A549 (cell line): ENCODE measurements at regions not wholly inside any gene's neighbourhood (a gene's known extent, or its start where the extent isn't known, plus 50 kb on each side); places are given as distances from the start of the nearest gene placed in this dataset.

ENCODE experiments used
- ATAC-seq, 2 experiments: fragments of 200-7000 bp in 1 of 2; fragments of >200 bp in 1 of 2; cut with Nextera tagmentation in 1 of 2; cut with Tn5 transposase in 1 of 2; 3 replicates each; pipeline versions ENCODE4 v1.8.0 to v1.9.1; 2018 to 2020; ENCODE audit warnings: mild to moderate bottlenecking in 1 of 2, moderate library complexity in 1 of 2
- CTCF ChIA-PET: fragments of 300-600 bp; sonication (Branson Sonifier 250); formaldehyde crosslinking; extraction: SDS; loops from one replicate; lab custom pipeline; 2021; ENCODE audit warnings: antibody characterized with exemption, inconsistent platforms; lab: Yijun Ruan, JAX
- POLR2A ChIA-PET: fragments of 350-600 bp; formaldehyde crosslinking; extraction: SDS; loops from one replicate; lab custom pipeline; 2021; ENCODE audit warnings: antibody characterized with exemption, inconsistent platforms; lab: Yijun Ruan, JAX
- DNase-seq, 2 experiments: peaks; one replicate each; pipeline versions ENCODE4 v3.0.0 to v3.0.0-alpha.2; 2011 to 2016; ENCODE audit warnings: low read depth in 1 of 2, low spot score in 1 of 2
- FAIRE-seq: peaks from 2 replicates; lab custom pipeline; 2011; peaks lifted over from hg19 to GRCh38; lab: Jason Lieb, UNC
- H3K27ac ChIP-seq, 2 experiments: fragments of >200 bp; sonication (Bioruptor Twin); formaldehyde crosslinking; 3 replicates each; pipeline ENCODE4 v1.5.1; 2016 to 2017
- H3K4me1 ChIP-seq: fragments of >200 bp; sonication (Bioruptor Twin); formaldehyde crosslinking; 3 replicates; pipeline ENCODE4 v1.6.1; 2016
- H3K4me2 ChIP-seq: fragments of >200 bp; sonication (Bioruptor Twin); formaldehyde crosslinking; 3 replicates; pipeline ENCODE4 v1.6.1; 2016
- H3K4me3 ChIP-seq: fragments of >200 bp; sonication (Bioruptor Twin); formaldehyde crosslinking; 3 replicates; pipeline ENCODE4 v1.5.1; 2016
- H3K9me3 ChIP-seq: fragments of >200 bp; sonication (Bioruptor Twin); formaldehyde crosslinking; 3 replicates; pipeline ENCODE4 v1.6.1; 2016
- BHLHE40 ChIP-seq: IDR thresholded peaks from 2 replicates; pipeline ENCODE4 v1.6.1; 2012; ENCODE audit warnings: low read depth, low read length, inconsistent platforms
- CBX2 ChIP-seq: fragments of 200-600 bp; sonication (generic); IDR thresholded peaks from 2 replicates; pipeline ENCODE4 v1.6.1; 2016; ENCODE audit warnings: low read depth, mild to moderate bottlenecking, borderline replicate concordance
- CBX8 ChIP-seq: fragments of 200-600 bp; sonication (generic); IDR thresholded peaks from 2 replicates; pipeline ENCODE4 v1.6.1; 2016
- CHD2 ChIP-seq: fragments of 150-350 bp; IDR thresholded peaks from 2 replicates; pipeline ENCODE4 v1.6.1; 2014; ENCODE audit warnings: low read length; ENCODE audit not compliant: partially characterized antibody
- CTCF ChIP-seq: fragments of >200 bp; sonication (Bioruptor Twin); formaldehyde crosslinking; IDR thresholded peaks from 3 replicates; pipeline ENCODE4 v1.5.1; 2016
- EP300 ChIP-seq, 2 experiments: fragments of >200 bp; sonication (Bioruptor Twin); formaldehyde crosslinking; IDR thresholded peaks; 2 replicates in 1 of 2; 3 replicates in 1 of 2; pipeline ENCODE4 v1.6.1; 2016 to 2017
- ESRRA ChIP-seq: fragments of 150-350 bp; IDR thresholded peaks from 2 replicates; pipeline ENCODE4 v1.6.1; 2014; ENCODE audit warnings: mild to moderate bottlenecking, low read length, borderline replicate concordance
- FOSB ChIP-seq: fragments of 250-450 bp; sonication (Bioruptor Pico); IDR thresholded peaks from 2 replicates; pipeline ENCODE4 v1.5.0; 2020; ENCODE audit warnings: mild to moderate bottlenecking, moderate library complexity
- FOSL2 ChIP-seq, 2 experiments: fragments of 450-650 bp in 1 of 2; fragments of >200 bp in 1 of 2; sonication (Bioruptor Twin) in 1 of 2; formaldehyde crosslinking; IDR thresholded peaks; 2 replicates each; pipeline versions ENCODE4 v1.5.0 to v1.6.1; 2016 to 2020; ENCODE audit warnings: mild to moderate bottlenecking in 1 of 2, moderate library complexity in 1 of 2
- FOXS1 ChIP-seq: fragments of 250-450 bp; sonication (Bioruptor Pico); IDR thresholded peaks from 2 replicates; pipeline ENCODE4 v1.5.0; 2020; ENCODE audit warnings: mild to moderate bottlenecking, moderate library complexity
- GATA3 ChIP-seq: IDR thresholded peaks from 2 replicates; pipeline ENCODE4 v1.6.1; 2012; ENCODE audit warnings: borderline replicate concordance
- HDAC2 ChIP-seq: fragments of 200-600 bp; sonication (generic); IDR thresholded peaks from 2 replicates; pipeline ENCODE4 v1.6.1; 2016
- HMGXB4 ChIP-seq: fragments of 250-450 bp; sonication (Bioruptor Pico); IDR thresholded peaks from 2 replicates; pipeline ENCODE4 v1.5.0; 2021; ENCODE audit warnings: mild to moderate bottlenecking, moderate library complexity, borderline replicate concordance
- JUN ChIP-seq, 2 experiments: fragments of >200 bp; sonication (Bioruptor Twin); formaldehyde crosslinking; IDR thresholded peaks; 2 replicates in 1 of 2; 3 replicates in 1 of 2; pipeline ENCODE4 v1.6.1; 2016 to 2017
- MYC ChIP-seq: IDR thresholded peaks from 2 replicates; pipeline ENCODE4 v1.6.1; 2012; ENCODE audit warnings: mild to moderate bottlenecking, inconsistent platforms, low read length, improper control_type of control experiment, borderline replicate concordance
- POLR2AphosphoS2 ChIP-seq: conservative IDR thresholded peaks from 2 replicates; pipeline ENCODE4 v1.6.1; 2012; ENCODE audit warnings: low read length, improper control_type of control experiment, inconsistent platforms
- RARB ChIP-seq: fragments of 250-450 bp; sonication (Bioruptor Pico); IDR thresholded peaks from 2 replicates; pipeline ENCODE4 v1.8.0; 2021; ENCODE audit warnings: mild to moderate bottlenecking, moderate library complexity
- REST ChIP-seq: fragments of 200-600 bp; sonication (generic); IDR thresholded peaks from 2 replicates; pipeline ENCODE4 v1.6.1; 2016; ENCODE audit warnings: antibody characterized with exemption, mild to moderate bottlenecking, moderate library complexity
- RFX5 ChIP-seq: fragments of 450-650 bp; IDR thresholded peaks from 2 replicates; pipeline ENCODE4 v1.7.1; 2014; ENCODE audit warnings: antibody characterized with exemption, mild to moderate bottlenecking, moderate library complexity
- SREBF2 ChIP-seq: fragments of 450-650 bp; IDR thresholded peaks from 2 replicates; pipeline ENCODE4 v1.6.1; 2014; ENCODE audit warnings: mild to moderate bottlenecking, moderate library complexity
- TP53 ChIP-seq: fragments of 250-450 bp; sonication (Bioruptor Pico); IDR thresholded peaks from 2 replicates; pipeline ENCODE4 v1.5.0; 2021; ENCODE audit warnings: mild to moderate bottlenecking, moderate library complexity
- ZC3H11A ChIP-seq: fragments of 450-650 bp; IDR thresholded peaks from 2 replicates; pipeline ENCODE4 v1.6.1; 2014; ENCODE audit warnings: antibody characterized with exemption, mild to moderate bottlenecking
- WGBS: methylation state at CpG from one replicate; pipeline ENCODE4 v1.1.6; 2017; ENCODE audit errors: missing lambda C conversion rate; 5-methylcytosine and 5-hydroxymethylcytosine counted together
- TF ChIP-seq, protein P1 (sequence below): IDR thresholded peaks from 2 replicates; pipeline ENCODE4 v1.6.1; 2012
- TF ChIP-seq, protein P2 (sequence below): IDR thresholded peaks from 2 replicates; pipeline ENCODE4 v1.6.1; 2012; ENCODE audit warnings: low read depth, borderline replicate concordance
- TF ChIP-seq, protein P3 (sequence below): fragments of >200 bp; sonication (Bioruptor Twin); formaldehyde crosslinking; IDR thresholded peaks from 3 replicates; pipeline ENCODE4 v1.6.1; 2016

- TF ChIP-seq CBX8 (no peak), RFX5 (no peak), SREBF2 (no peak), ESRRA (no peak), HDAC2 (no peak), MYC (no peak), ZC3H11A (no peak), GATA3 (no peak), CBX2 (no peak), CTCF (no peak)
- TF ChIP-seq, protein P1, sequence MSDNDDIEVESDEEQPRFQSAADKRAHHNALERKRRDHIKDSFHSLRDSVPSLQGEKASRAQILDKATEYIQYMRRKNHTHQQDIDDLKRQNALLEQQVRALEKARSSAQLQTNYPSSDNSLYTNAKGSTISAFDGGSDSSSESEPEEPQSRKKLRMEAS: no peak
- TF ChIP-seq, protein P2, sequence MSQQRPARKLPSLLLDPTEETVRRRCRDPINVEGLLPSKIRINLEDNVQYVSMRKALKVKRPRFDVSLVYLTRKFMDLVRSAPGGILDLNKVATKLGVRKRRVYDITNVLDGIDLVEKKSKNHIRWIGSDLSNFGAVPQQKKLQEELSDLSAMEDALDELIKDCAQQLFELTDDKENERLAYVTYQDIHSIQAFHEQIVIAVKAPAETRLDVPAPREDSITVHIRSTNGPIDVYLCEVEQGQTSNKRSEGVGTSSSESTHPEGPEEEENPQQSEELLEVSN: no peak
Measured at GRCh38 chr1:199009447-199009846, 370.6 kb downstream of the PTPRC start (continued).

- H3K27ac ChIP-seq: no peak overlapping the region
Measured at GRCh38 chr1:199010492-199010891, 371.7 kb downstream of the PTPRC start.

More at GRCh38 chr1:199010492-199010891, 371.7 kb downstream of the PTPRC start:
- CTCF ChIA-PET: no interaction called here
- Histone ChIP-seq H3K4me1 (no peaks in the 10 kb centered on the region), H3K4me2 (no peak overlapping the region), H3K9me3 (no peaks in the 10 kb centered on the region), H3K4me3 (no peak overlapping the region)
- POLR2A ChIA-PET: no interaction called here
- DNase-seq (no peak), ATAC-seq (no peak), FAIRE-seq (no peak)
- 64% methylated on average over 4 of the region's 4 CpGs for WGBS
- TF ChIP-seq, protein P2: no peak
- TF ChIP-seq CBX2 (no peak), FOSB (CRISPR knock-in tag) (no peak), FOSL2 (IDR thresholded peaks at IDR 0.05) (no peak), FOSL2 (CRISPR knock-in tag; IDR thresholded peaks at IDR 0.05) (no peak), CTCF (no peak), FOXS1 (CRISPR knock-in tag) (no peak), HDAC2 (no peak), BHLHE40 (no peak), RFX5 (no peak), EP300 (IDR thresholded peaks at IDR 0.05) (no peak), ZC3H11A (no peak), REST (no peak), ESRRA (no peak), JUN (IDR thresholded peaks at IDR 0.05) (no peak), CHD2 (no peak), TP53 (CRISPR knock-in tag) (no peak), HMGXB4 (CRISPR knock-in tag) (no peak), RARB (no peak), POLR2AphosphoS2 (no peak)
- TF ChIP-seq, protein P3, sequence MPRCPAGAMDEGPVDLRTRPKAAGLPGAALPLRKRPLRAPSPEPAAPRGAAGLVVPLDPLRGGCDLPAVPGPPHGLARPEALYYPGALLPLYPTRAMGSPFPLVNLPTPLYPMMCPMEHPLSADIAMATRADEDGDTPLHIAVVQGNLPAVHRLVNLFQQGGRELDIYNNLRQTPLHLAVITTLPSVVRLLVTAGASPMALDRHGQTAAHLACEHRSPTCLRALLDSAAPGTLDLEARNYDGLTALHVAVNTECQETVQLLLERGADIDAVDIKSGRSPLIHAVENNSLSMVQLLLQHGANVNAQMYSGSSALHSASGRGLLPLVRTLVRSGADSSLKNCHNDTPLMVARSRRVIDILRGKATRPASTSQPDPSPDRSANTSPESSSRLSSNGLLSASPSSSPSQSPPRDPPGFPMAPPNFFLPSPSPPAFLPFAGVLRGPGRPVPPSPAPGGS: no peak
